Gastroesophageal sphincter (tissue), 3 donors: ENCODE measurements at regions not wholly inside any gene's neighbourhood (a gene's known extent, or its start where the extent isn't known, plus 50 kb on each side); places are given as distances from the start of the nearest gene placed in this dataset.

Experiments used
- CTCF ChIP-seq, 4 experiments: fragments of 200-600 bp in 2 of 4; fragments of 450-650 bp in 2 of 4; sonication (generic) in 1 of 4; IDR thresholded peaks; one replicate each; pipeline ENCODE4 v1.5.1; 2017 to 2019; ENCODE audit warnings: antibody characterized with exemption in 4 of 4, mild to moderate bottlenecking in 2 of 4, moderate library complexity in 2 of 4
- POLR2A ChIP-seq, 2 donors: fragments of 450-650 bp; IDR thresholded peaks; one replicate each; pipeline ENCODE4 v1.6.1; 2017; ENCODE audit warnings: antibody characterized with exemption in 2 of 2, mild to moderate bottlenecking in 2 of 2, moderate library complexity in 1 of 2

GRCh38 chr15:39426552-39427532, 154.0 kb upstream of the THBS1 start:
- TF ChIP-seq CTCF (IDR thresholded peaks at IDR 0.05): no peak
- no peak for TF ChIP-seq POLR2A (IDR thresholded peaks at IDR 0.05)
